ENCODE measurements at regions not wholly inside any gene's neighbourhood (a gene's known extent, or its start where the extent isn't known, plus 50 kb on each side); places are given as distances from the start of the nearest gene placed in this dataset.

DNA sequence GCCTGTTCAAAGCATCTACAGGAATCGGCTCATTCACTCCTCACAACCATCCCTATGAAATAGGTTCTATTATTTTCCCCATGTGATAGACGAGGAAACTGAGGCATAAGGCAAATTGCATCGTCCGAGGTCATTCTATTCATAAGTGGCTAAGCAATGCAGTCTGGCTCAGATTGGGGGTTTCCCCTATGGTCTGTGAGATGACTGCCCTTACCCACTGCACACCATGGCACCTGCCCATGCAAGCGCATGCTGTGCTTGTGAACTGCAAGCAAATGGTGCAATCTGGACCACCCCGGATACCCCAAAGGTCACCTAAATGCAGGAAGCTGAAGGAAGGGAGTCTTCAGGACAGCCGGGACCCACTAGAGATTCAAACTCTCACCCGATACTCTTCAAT, 123.4 kb upstream of the SOD1 start:
- TF ChIP-seq, protein P1, sequence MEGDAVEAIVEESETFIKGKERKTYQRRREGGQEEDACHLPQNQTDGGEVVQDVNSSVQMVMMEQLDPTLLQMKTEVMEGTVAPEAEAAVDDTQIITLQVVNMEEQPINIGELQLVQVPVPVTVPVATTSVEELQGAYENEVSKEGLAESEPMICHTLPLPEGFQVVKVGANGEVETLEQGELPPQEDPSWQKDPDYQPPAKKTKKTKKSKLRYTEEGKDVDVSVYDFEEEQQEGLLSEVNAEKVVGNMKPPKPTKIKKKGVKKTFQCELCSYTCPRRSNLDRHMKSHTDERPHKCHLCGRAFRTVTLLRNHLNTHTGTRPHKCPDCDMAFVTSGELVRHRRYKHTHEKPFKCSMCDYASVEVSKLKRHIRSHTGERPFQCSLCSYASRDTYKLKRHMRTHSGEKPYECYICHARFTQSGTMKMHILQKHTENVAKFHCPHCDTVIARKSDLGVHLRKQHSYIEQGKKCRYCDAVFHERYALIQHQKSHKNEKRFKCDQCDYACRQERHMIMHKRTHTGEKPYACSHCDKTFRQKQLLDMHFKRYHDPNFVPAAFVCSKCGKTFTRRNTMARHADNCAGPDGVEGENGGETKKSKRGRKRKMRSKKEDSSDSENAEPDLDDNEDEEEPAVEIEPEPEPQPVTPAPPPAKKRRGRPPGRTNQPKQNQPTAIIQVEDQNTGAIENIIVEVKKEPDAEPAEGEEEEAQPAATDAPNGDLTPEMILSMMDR (conservative IDR thresholded peaks at IDR 0.05) = no peak
- Mint-ChIP-seq H3K9me3 (no peaks in the 10 kb centered on the region), H3K4me3 (no peak overlapping the region), H3K27ac (no peak overlapping the region), H3K36me3 (no peaks in the 10 kb centered on the region), H3K27me3 (no peaks in the 10 kb centered on the region), H3K4me1 (ENCODE audit: unreplicated experiment) (peaks cover 10% of the 10 kb centered on the region)
- no peak for DNase-seq (ENCODE audit: extremely low spot score, unreplicated experiment)

DNA sequence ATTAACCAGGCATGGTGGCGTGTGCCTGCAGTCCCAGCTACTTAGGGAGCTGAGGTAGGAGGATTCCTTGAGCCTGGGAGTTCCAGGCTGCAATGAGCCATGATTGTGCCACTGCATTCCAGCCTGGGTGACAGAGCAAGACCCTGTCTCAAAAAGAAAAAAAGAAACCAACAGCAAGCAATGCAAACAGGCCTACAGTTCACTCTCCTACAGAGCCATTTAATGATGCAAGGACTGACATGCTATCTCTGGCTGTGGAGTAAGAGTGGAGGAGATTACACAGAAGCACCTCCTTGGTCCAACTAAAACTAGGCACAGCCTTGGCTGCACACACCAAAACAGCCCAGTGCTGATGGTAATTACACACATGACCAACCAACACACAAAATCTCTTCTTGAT, 127.5 kb upstream of the SOD1 start:
- Mint-ChIP-seq H3K27ac (no peak overlapping the region), H3K9me3 (no peaks in the 10 kb centered on the region), H3K4me3 (no peak overlapping the region), H3K4me1 (ENCODE audit: unreplicated experiment) (peaks cover 43% of the 10 kb centered on the region), H3K27me3 (no peaks in the 10 kb centered on the region), H3K36me3 (peaks cover 8% of the 10 kb centered on the region)
- no peak for DNase-seq (ENCODE audit: extremely low spot score, unreplicated experiment)
- TF ChIP-seq, protein P1 (conservative IDR thresholded peaks at IDR 0.05) = no peak

DNA sequence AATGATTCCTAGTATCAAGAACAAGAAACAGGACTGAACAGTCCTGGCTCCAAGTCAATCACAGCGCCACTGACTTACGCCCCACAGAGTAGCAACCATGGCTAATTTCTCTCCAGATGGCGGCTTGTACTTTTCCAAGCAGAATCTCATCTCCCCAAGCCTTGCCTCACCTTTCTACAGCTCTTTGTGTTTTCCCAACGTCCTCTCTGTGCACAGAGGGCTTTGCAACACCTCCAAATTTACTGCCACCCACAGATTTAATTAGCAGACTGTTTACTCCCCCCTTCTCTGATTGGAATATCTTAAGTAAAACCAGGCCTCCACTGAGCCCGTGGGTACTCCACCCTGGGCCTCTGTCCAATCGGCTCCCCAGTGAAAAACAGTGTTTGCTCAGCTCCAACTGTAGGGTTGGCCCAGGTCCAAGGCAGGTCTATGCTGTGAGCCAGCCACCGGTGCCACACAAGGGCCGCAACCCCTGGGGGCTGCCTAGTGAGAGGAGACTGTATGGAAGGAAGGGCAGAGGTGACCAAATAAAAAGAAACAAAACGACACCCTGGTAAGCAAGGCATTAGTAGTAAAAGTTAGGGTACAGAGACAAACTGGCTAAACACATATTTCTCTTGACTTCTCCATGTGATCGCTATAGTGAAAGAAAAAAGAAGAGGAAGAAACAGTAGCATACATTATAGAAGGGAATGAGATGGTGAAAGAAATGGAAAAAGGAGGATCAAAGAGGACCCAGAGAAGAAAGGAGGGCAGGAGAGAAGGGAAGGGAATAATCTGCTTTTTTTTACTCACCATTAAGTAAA, 128.4 kb upstream of the SOD1 start:
- TF ChIP-seq, protein P1 (conservative IDR thresholded peaks at IDR 0.05) = no peak
- peaks cover 10% of the 10 kb centered on the region for H3K36me3 Mint-ChIP-seq
- DNase-seq (ENCODE audit: extremely low spot score, unreplicated experiment) = no peak
- peak overlapping the region; percentile 17 for H3K4me3 Mint-ChIP-seq
- H3K9me3 Mint-ChIP-seq = no peaks in the 10 kb centered on the region
- no peaks in the 10 kb centered on the region for H3K27me3 Mint-ChIP-seq
- H3K27ac Mint-ChIP-seq = peak overlapping the region; percentile 27
- peaks cover 47% of the 10 kb centered on the region for H3K4me1 Mint-ChIP-seq (ENCODE audit: unreplicated experiment)

DNA sequence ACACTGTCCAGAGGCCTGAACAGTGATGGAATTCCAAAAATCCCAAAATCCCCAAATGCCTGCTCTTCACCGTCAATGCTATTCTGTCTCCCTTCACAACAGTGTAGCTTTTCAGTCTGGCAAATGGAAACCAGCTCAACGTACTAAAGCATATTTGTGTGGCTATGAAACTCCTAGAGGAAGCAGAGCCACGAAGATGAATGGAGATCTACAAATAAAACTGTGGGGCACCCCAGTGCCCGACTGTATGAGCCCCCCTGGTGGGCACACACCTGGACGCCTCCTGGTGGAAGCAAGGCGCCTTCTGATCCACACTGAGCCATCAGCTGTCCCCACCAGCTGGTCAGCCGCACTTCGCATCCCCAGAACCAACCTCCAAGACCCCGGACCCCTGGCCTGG, 129.1 kb upstream of the SOD1 start:
- Mint-ChIP-seq H3K27me3 (no peaks in the 10 kb centered on the region), H3K9me3 (no peaks in the 10 kb centered on the region), H3K27ac (no peak overlapping the region), H3K4me3 (no peak overlapping the region), H3K4me1 (ENCODE audit: unreplicated experiment) (peaks cover 50% of the 10 kb centered on the region), H3K36me3 (peaks cover 12% of the 10 kb centered on the region)
- DNase-seq (ENCODE audit: extremely low spot score, unreplicated experiment) = no peak
- TF ChIP-seq, protein P1 (conservative IDR thresholded peaks at IDR 0.05) = no peak

DNA sequence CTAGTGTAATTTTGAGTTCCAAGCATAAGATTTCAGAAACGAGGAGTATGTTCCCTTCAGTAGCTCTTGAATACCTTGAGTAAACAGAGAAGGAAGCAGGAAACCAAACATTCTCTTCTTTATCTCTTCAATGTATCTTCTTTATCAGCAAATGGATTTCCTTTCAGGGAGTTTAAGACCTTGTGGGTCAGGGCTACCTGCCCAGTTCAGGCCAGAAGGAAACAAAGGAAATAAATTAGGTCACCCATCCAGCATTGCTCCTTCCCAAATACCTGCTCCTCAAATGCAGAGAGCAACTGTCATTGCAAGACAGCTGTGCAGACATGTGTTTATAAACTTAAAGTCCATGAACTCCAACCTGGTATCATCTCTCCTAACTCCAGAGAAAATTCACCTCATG, 130.1 kb upstream of the SOD1 start:
- Mint-ChIP-seq H3K9me3 (no peaks in the 10 kb centered on the region), H3K27me3 (no peaks in the 10 kb centered on the region), H3K4me1 (ENCODE audit: unreplicated experiment) (peaks cover 54% of the 10 kb centered on the region), H3K36me3 (peaks cover 16% of the 10 kb centered on the region), H3K4me3 (no peak overlapping the region), H3K27ac (no peak overlapping the region)
- no peak for DNase-seq (ENCODE audit: extremely low spot score, unreplicated experiment)
- TF ChIP-seq, protein P1 (conservative IDR thresholded peaks at IDR 0.05) = no peak

Data from type B pancreatic cell (in vitro differentiated cells).